Myocyte (in vitro differentiated cells): ENCODE measurements at regions not wholly inside any gene's neighbourhood (a gene's known extent, or its start where the extent isn't known, plus 50 kb on each side); places are given as distances from the start of the nearest gene placed in this dataset.
"Not testable (repeated sequence)": the region's sequence is repeated elsewhere in the genome, so short reads cannot be mapped to it uniquely, and the experiment has no call there.

Source experiments
- DNase-seq: peaks from one replicate; pipeline ENCODE4 v3.0.0-alpha.2; 2012; ENCODE audit warnings: low read depth

- DNase-seq, result no peak
Observed at GRCh38 chr3:39558775-39559306, 91.4 kb downstream of the MOBP start.

GRCh38 chr3:39559543-39559942, 92.1 kb downstream of the MOBP start:
- DNase-seq, result no peak

- DNase-seq, result no peak
Observed at GRCh38 chr3:39568508-39568907, 101.0 kb downstream of the MOBP start.

- DNase-seq, result no peak
Observed at GRCh38 chr3:39569095-39569494, 101.6 kb downstream of the MOBP start.

- no peak for DNase-seq
Observed at GRCh38 chr3:39573392-39573791, 105.9 kb downstream of the MOBP start.

- no peak for DNase-seq
Observed at GRCh38 chr3:39577541-39577940, 110.1 kb downstream of the MOBP start.

- not testable (repeated sequence) for DNase-seq
Observed at GRCh38 chr3:39586215-39586614, 118.7 kb downstream of the MOBP start.

GRCh38 chr3:39587113-39587512, 119.6 kb downstream of the MOBP start:
- no peak for DNase-seq

GRCh38 chr3:39590806-39591205, 123.3 kb downstream of the MOBP start:
- no peak for DNase-seq

- no peak for DNase-seq
Observed at GRCh38 chr3:39592311-39593050, 125.0 kb downstream of the MOBP start.

GRCh38 chr3:39593341-39593740, 125.9 kb downstream of the MOBP start:
- DNase-seq, result no peak

GRCh38 chr3:39601241-39601640, 133.8 kb downstream of the MOBP start:
- no peak for DNase-seq

GRCh38 chr3:39605837-39606236, 138.4 kb downstream of the MOBP start:
- DNase-seq, result no peak

GRCh38 chr3:39626198-39626597, 158.7 kb downstream of the MOBP start:
- no peak for DNase-seq

GRCh38 chr3:39631136-39631535, 163.7 kb downstream of the MOBP start:
- DNase-seq, result no peak

- DNase-seq, result peak; percentile 27
Observed at GRCh38 chr3:39637807-39638206, 170.3 kb downstream of the MOBP start.

GRCh38 chr3:39638301-39638700, 170.8 kb downstream of the MOBP start:
- no peak for DNase-seq

GRCh38 chr3:39639344-39640236, 169.8 kb upstream of the MYRIP start:
- peak; percentile 89 for DNase-seq

GRCh38 chr3:39641274-39641673, 168.1 kb upstream of the MYRIP start:
- DNase-seq, result no peak

GRCh38 chr3:39644176-39644575, 165.2 kb upstream of the MYRIP start:
- peak; percentile 5 for DNase-seq

GRCh38 chr3:39651256-39651655, 158.2 kb upstream of the MYRIP start:
- not testable (repeated sequence) for DNase-seq
